ENCODE measurements at regions not wholly inside any gene's neighbourhood (a gene's known extent, or its start where the extent isn't known, plus 50 kb on each side); places are given as distances from the start of the nearest gene placed in this dataset.

GRCh38 chr15:25189551-25189950 is 234.8 kb downstream of the SNRPN start:
- no TSS peak for BruUV-seq (replicated peaks)
- Histone ChIP-seq H3K27me3 (ENCODE audit: control insufficient read depth in 2 of 2, insufficient read depth in 2 of 2, low read length in 2 of 2) (no peaks in the 10 kb centered on the region), H3K9me3 (replicated peaks; ENCODE audit: control insufficient read depth, insufficient read depth, low read depth, low read length) (no peaks in the 10 kb centered on the region), H3K9me1 (ENCODE audit: control insufficient read depth, insufficient read depth, low read length) (no peaks in the 10 kb centered on the region), H4K20me1 (replicated peaks; ENCODE audit: control insufficient read depth, insufficient read depth, low read length) (no peaks in the 10 kb centered on the region), H3K27ac (ENCODE audit: extremely low read depth, low read depth, low read length) (no peak overlapping the region), H3K4me1 (replicated peaks in 1 of 2; ENCODE audit: control insufficient read depth in 2 of 2, insufficient read depth in 2 of 2, low read length in 2 of 2) (no peaks in the 10 kb centered on the region), H3K9ac (ENCODE audit: insufficient read depth in 1 of 2, low read depth in 2 of 2, low read length in 2 of 2) (no peak overlapping the region), H2AFZ (ENCODE audit: low read depth, low read length) (no peak overlapping the region), H3K4me2 (ENCODE audit: insufficient read depth, low read length) (no peak overlapping the region), H3K4me3 (no peak overlapping the region), H3K79me2 (ENCODE audit: control insufficient read depth, insufficient read depth, low read length) (no peaks in the 10 kb centered on the region), H3K36me3 (ENCODE audit: control insufficient read depth, insufficient read depth, low read length) (no peaks in the 10 kb centered on the region)
- FAIRE-seq: no peak
- intact Hi-C loops (cut with micrococcal nuclease) (no loop called here), in situ Hi-C loops (cut with MboI) (no loop called here)
- 0% methylated on average over 7 of the region's 11 CpGs for WGBS (ENCODE audit: insufficient coverage, low coverage, missing lambda C conversion rate)
- ChIA-PET CTCF (ENCODE audit: low intra/inter-chr PET ratio) (no interaction called here), POLR2A (no interaction called here)
- ATAC-seq: no peak
- DNase-seq (ENCODE audit: extremely low read depth in 1 of 4, low spot score in 3 of 4): no peak
- no peak for TF ChIP-seq RFX1 (IDR thresholded peaks at IDR 0.05)
- no peak for TF ChIP-seq TBP (optimal IDR thresholded peaks at IDR 0.05; ENCODE audit: low read depth, low read length)
- no peak for TF ChIP-seq CHD7 (IDR thresholded peaks at IDR 0.05; ENCODE audit: low read depth, low read length)
- TF ChIP-seq ARID3A (IDR thresholded peaks at IDR 0.05; ENCODE audit: borderline replicate concordance, low read depth, low read length): no peak
- no peak for TF ChIP-seq ZNF699 (CRISPR knock-in tag; IDR thresholded peaks at IDR 0.05; ENCODE audit: insufficient replicate concordance)
- TF ChIP-seq ARNT (IDR thresholded peaks at IDR 0.05): no peak
- no peak for TF ChIP-seq PRMT5 (CRISPR knock-in tag; IDR thresholded peaks at IDR 0.05)
- TF ChIP-seq MBD2 (IDR thresholded peaks at IDR 0.05; ENCODE audit: borderline replicate concordance, low read depth): no peak
